Trophoblast cell (in vitro differentiated cells and primary cell): ENCODE measurements at regions not wholly inside any gene's neighbourhood (a gene's known extent, or its start where the extent isn't known, plus 50 kb on each side); places are given as distances from the start of the nearest gene placed in this dataset.
A peak's percentile ranks its signal among the peaks of the same experiment; 100 is the strongest.

ENCODE experiments used
- DNase-seq, 2 donors: peaks; one replicate each; pipeline ENCODE4 v3.0.0-alpha.2; 2016
- H2AFZ ChIP-seq: 2 replicates; pipeline ENCODE4 v1.6.1; 2013; ENCODE audit warnings: low read length, moderate library complexity, mild to moderate bottlenecking; ENCODE audit not compliant: insufficient read depth, poor library complexity
- H2AK5ac ChIP-seq: 2 replicates; pipeline ENCODE4 v1.6.1; 2013; ENCODE audit warnings: mild to moderate bottlenecking, low read length
- H2BK120ac ChIP-seq: 2 replicates; pipeline ENCODE4 v1.6.1; 2013; ENCODE audit warnings: low read length, mild to moderate bottlenecking, moderate library complexity; ENCODE audit not compliant: insufficient read depth, poor library complexity
- H2BK12ac ChIP-seq: 2 replicates; pipeline ENCODE4 v1.6.1; 2013; ENCODE audit warnings: mild to moderate bottlenecking, low read length, moderate library complexity
- H2BK5ac ChIP-seq: 2 replicates; pipeline ENCODE4 v1.6.1; 2013; ENCODE audit warnings: low read length, low read depth, moderate library complexity, mild to moderate bottlenecking; ENCODE audit not compliant: poor library complexity
- H3K14ac ChIP-seq: 2 replicates; pipeline ENCODE4 v1.6.1; 2013; ENCODE audit warnings: mild to moderate bottlenecking, low read length
- H3K18ac ChIP-seq: 2 replicates; pipeline ENCODE4 v1.6.1; 2013; ENCODE audit warnings: mild to moderate bottlenecking, low read length
- H3K23ac ChIP-seq: 2 replicates; pipeline ENCODE4 v1.6.1; 2013; ENCODE audit warnings: low read length
- H3K27ac ChIP-seq: 2 replicates; pipeline ENCODE4 v1.5.1; 2013; ENCODE audit warnings: low read depth, mild to moderate bottlenecking, inconsistent platforms, low read length, moderate library complexity
- H3K27me3 ChIP-seq: 2 replicates; pipeline ENCODE4 v1.6.1; 2013; ENCODE audit warnings: inconsistent platforms, mild to moderate bottlenecking, low read length, moderate library complexity; ENCODE audit not compliant: insufficient read depth
- H3K36me3 ChIP-seq, 2 experiments: 1 replicate in 1 of 2; 2 replicates in 1 of 2; pipeline ENCODE4 v1.6.1; 2013; ENCODE audit warnings: low read length in 2 of 2, mild to moderate bottlenecking in 2 of 2, moderate library complexity in 1 of 2; ENCODE audit not compliant: insufficient read depth in 2 of 2, control insufficient read depth in 1 of 2
- H3K4ac ChIP-seq: 2 replicates; pipeline ENCODE4 v1.6.1; 2013; ENCODE audit warnings: low read depth, mild to moderate bottlenecking, low read length, moderate library complexity
- H3K4me1 ChIP-seq, 2 experiments: 1 replicate in 1 of 2; 2 replicates in 1 of 2; pipeline ENCODE4 v1.6.1; 2013; ENCODE audit warnings: low read length in 2 of 2, mild to moderate bottlenecking in 2 of 2, moderate library complexity in 1 of 2; ENCODE audit not compliant: insufficient read depth in 2 of 2, control insufficient read depth in 1 of 2
- H3K4me2 ChIP-seq: 2 replicates; pipeline ENCODE4 v1.6.1; 2013; ENCODE audit warnings: inconsistent platforms, mild to moderate bottlenecking, low read length, moderate library complexity
- H3K4me3 ChIP-seq: 2 replicates; pipeline ENCODE4 v1.5.1; 2013; ENCODE audit warnings: mild to moderate bottlenecking, low read depth, low read length, inconsistent platforms
- H3K79me1 ChIP-seq: one replicate; pipeline ENCODE4 v1.6.1; 2013; ENCODE audit warnings: low read length
- H3K79me2 ChIP-seq: 2 replicates; pipeline ENCODE4 v1.6.1; 2013; ENCODE audit warnings: low read length, mild to moderate bottlenecking; ENCODE audit not compliant: control insufficient read depth, insufficient read depth, poor library complexity
- H3K9ac ChIP-seq: 2 replicates; pipeline ENCODE4 v1.6.1; 2013; ENCODE audit warnings: mild to moderate bottlenecking, low read length
- H3K9me3 ChIP-seq: 2 replicates; pipeline ENCODE4 v1.6.1; 2013; ENCODE audit warnings: low read depth, mild to moderate bottlenecking, control low read depth, inconsistent platforms, low read length; ENCODE audit not compliant: insufficient read depth
- H4K12ac ChIP-seq: 2 replicates; pipeline ENCODE4 v1.6.1; 2013; ENCODE audit warnings: low read depth, mild to moderate bottlenecking, low read length, moderate library complexity
- H4K8ac ChIP-seq: 2 replicates; pipeline ENCODE4 v1.6.1; 2013; ENCODE audit warnings: low read depth, mild to moderate bottlenecking, low read length, moderate library complexity
- H4K91ac ChIP-seq: one replicate; pipeline ENCODE4 v1.6.1; 2013; ENCODE audit warnings: low read depth, mild to moderate bottlenecking, low read length, moderate library complexity
- WGBS: extraction: QIAGEN DNeasy Blood & Tissue Kit; methylation state at CpG from one replicate; pipeline ENCODE4 v1.1.7; 2013; ENCODE audit warnings: missing lambda C conversion rate; ENCODE audit not compliant: insufficient read length, insufficient coverage; ENCODE audit errors: extremely low coverage; 5-methylcytosine and 5-hydroxymethylcytosine counted together

DNA sequence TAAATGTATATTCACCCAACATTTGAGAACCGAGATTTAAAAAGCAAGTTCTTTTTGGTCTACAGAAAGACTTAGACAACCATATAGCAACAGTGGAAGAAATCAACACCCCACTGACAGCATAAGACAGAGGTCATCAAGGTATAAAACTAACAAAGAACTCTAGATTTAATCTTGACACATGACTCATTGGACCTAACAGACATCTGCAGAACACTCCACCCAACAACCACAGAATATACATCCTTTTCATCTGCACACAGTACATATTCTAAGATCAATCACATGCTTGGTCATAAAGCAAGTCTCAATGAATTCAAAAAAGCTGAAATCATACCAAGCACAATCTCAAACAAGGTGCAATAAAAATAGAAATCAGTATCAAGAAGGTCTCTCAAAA is 65.8 kb downstream of the SPIN4 start:
- Histone ChIP-seq H3K79me1 (no peaks in the 10 kb centered on the region), H4K91ac (no peak overlapping the region), H2AK5ac (no peak overlapping the region), H3K36me3 (no peaks in the 10 kb centered on the region), H2BK5ac (no peak overlapping the region), H3K9me3 (no peaks in the 10 kb centered on the region), H3K27me3 (no peaks in the 10 kb centered on the region), H3K4ac (no peak overlapping the region), H3K79me2 (no peaks in the 10 kb centered on the region), H3K4me3 (no peak overlapping the region), H2BK120ac (no peak overlapping the region), H2AFZ (no peak overlapping the region), H4K12ac (no peak overlapping the region), H3K27ac (no peak overlapping the region), H3K4me2 (no peak overlapping the region), H4K8ac (no peak overlapping the region), H3K4me1 (peaks cover 0 to 3% of the 10 kb centered on the region in 2 experiments), H3K9ac (no peak overlapping the region), H2BK12ac (no peak overlapping the region), H3K23ac (no peak overlapping the region), H3K14ac (no peak overlapping the region), H3K18ac (no peak overlapping the region)
- DNase-seq, result no peak
- WGBS, result no CpG with 5 or more reads among the region's 1 CpG

DNA sequence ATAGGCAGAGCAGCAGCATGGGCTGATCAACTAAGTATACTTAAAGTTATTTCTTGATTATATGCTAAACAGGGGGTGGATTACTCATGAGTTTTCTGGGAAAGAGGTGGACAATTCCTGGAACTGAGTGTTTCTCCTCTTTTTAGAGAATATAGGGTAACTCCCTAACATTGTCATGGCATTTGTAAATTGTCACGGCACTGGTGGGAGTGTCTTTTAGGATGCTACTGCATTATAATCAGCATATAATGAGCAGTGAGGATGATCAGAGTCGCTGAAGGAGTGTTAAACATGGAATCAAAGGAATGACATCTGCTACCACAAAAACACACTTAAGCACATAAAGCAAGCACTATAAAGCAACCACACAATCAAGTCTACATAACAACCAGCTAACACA is 66.5 kb downstream of the SPIN4 start:
- Histone ChIP-seq H2BK120ac (no peak overlapping the region), H4K8ac (no peak overlapping the region), H3K79me1 (no peaks in the 10 kb centered on the region), H4K12ac (no peak overlapping the region), H3K9ac (no peak overlapping the region), H3K9me3 (no peaks in the 10 kb centered on the region), H3K36me3 (no peaks in the 10 kb centered on the region), H3K27ac (no peak overlapping the region), H3K4me2 (no peak overlapping the region), H3K79me2 (no peaks in the 10 kb centered on the region), H2AFZ (no peak overlapping the region), H3K4ac (no peak overlapping the region), H3K23ac (no peak overlapping the region), H2BK12ac (no peak overlapping the region), H4K91ac (no peak overlapping the region), H3K27me3 (no peaks in the 10 kb centered on the region), H3K4me3 (no peak overlapping the region), H2BK5ac (no peak overlapping the region), H2AK5ac (no peak overlapping the region), H3K4me1 (peaks cover 0 to 3% of the 10 kb centered on the region in 2 experiments), H3K14ac (no peak overlapping the region), H3K18ac (no peak overlapping the region)
- no peak for DNase-seq
- WGBS, result no CpG with 5 or more reads among the region's 2 CpGs

DNA sequence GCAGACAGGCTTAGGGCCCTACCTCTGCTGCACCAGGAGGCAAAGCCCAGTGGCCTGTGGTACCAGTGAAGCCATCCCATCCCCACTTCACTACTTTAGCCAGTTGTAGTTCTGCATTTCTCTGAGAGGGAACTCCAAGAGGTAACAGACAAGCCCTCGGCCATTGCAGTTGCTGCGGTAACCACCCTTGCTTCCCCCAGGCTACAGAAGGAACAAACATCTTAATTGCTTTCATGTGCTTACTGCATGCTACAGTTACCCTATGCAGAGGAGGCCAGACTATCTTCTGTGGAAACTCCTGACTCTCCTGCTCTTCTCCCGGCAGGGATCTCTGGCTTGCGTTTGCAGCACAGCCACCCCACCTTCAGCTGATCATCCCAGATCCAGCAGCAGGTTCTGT is 67.8 kb downstream of the SPIN4 start:
- H4K12ac ChIP-seq, result no peak overlapping the region
- H3K4me3 ChIP-seq, result no peak overlapping the region
- no peak overlapping the region for H4K91ac ChIP-seq
- H3K9ac ChIP-seq, result no peak overlapping the region
- H2AFZ ChIP-seq, result no peak overlapping the region
- no peak overlapping the region for H3K27ac ChIP-seq
- H3K18ac ChIP-seq, result no peak overlapping the region
- H3K79me1 ChIP-seq, result no peaks in the 10 kb centered on the region
- H3K79me2 ChIP-seq, result no peaks in the 10 kb centered on the region
- H2BK12ac ChIP-seq, result no peak overlapping the region
- H3K4me2 ChIP-seq, result no peak overlapping the region
- no peak overlapping the region for H2AK5ac ChIP-seq
- no peak overlapping the region for H2BK120ac ChIP-seq
- DNase-seq, result peak in 1 of 2 donors; percentile 37
- H3K23ac ChIP-seq, result no peak overlapping the region
- H3K4me1 ChIP-seq, result peaks cover 0 to 3% of the 10 kb centered on the region in 2 experiments
- WGBS, result no CpG with 5 or more reads among the region's 4 CpGs
- H4K8ac ChIP-seq, result no peak overlapping the region
- H3K9me3 ChIP-seq, result no peaks in the 10 kb centered on the region
- H3K36me3 ChIP-seq, result no peaks in the 10 kb centered on the region
- H2BK5ac ChIP-seq, result no peak overlapping the region
- H3K14ac ChIP-seq, result no peak overlapping the region
- H3K27me3 ChIP-seq, result no peaks in the 10 kb centered on the region
- no peak overlapping the region for H3K4ac ChIP-seq

DNA sequence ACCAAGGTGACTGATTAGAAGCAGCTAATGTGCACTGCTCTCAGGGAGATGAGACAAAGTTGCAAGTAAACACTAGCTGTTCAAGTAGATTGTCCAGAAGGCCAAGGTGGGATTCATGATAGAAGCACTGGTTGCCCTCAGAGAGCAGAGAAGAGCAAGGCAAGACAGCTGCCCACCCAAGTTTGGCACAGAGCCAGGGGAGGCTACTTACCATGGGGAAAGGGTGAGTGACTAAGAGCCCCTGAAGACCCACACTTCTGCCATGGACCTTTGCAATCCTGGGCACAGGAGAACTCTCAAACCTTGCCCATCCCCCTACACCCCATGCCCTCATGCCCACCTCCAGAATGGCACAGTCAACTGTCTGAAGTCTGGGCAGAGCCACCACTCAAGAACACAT is 68.3 kb downstream of the SPIN4 start:
- H3K4ac ChIP-seq, result no peak overlapping the region
- no peaks in the 10 kb centered on the region for H3K27me3 ChIP-seq
- no peak overlapping the region for H3K18ac ChIP-seq
- H3K27ac ChIP-seq, result no peak overlapping the region
- H4K12ac ChIP-seq, result no peak overlapping the region
- H3K4me3 ChIP-seq, result no peak overlapping the region
- H2BK5ac ChIP-seq, result no peak overlapping the region
- no peak overlapping the region for H2BK12ac ChIP-seq
- no peak overlapping the region for H3K9ac ChIP-seq
- H2AFZ ChIP-seq, result no peak overlapping the region
- H3K4me2 ChIP-seq, result no peak overlapping the region
- no peaks in the 10 kb centered on the region for H3K79me1 ChIP-seq
- no peaks in the 10 kb centered on the region for H3K9me3 ChIP-seq
- no peak overlapping the region for H2BK120ac ChIP-seq
- H3K23ac ChIP-seq, result no peak overlapping the region
- no peak overlapping the region for H4K8ac ChIP-seq
- no peak overlapping the region for H3K14ac ChIP-seq
- no peaks in the 10 kb centered on the region for H3K36me3 ChIP-seq
- no peak for DNase-seq
- no peak overlapping the region for H4K91ac ChIP-seq
- H3K4me1 ChIP-seq, result peaks cover 0 to 3% of the 10 kb centered on the region in 2 experiments
- H3K79me2 ChIP-seq, result no peaks in the 10 kb centered on the region
- no peak overlapping the region for H2AK5ac ChIP-seq
